ENCODE measurements at regions not wholly inside any gene's neighbourhood (a gene's known extent, or its start where the extent isn't known, plus 50 kb on each side); places are given as distances from the start of the nearest gene placed in this dataset.

DNA sequence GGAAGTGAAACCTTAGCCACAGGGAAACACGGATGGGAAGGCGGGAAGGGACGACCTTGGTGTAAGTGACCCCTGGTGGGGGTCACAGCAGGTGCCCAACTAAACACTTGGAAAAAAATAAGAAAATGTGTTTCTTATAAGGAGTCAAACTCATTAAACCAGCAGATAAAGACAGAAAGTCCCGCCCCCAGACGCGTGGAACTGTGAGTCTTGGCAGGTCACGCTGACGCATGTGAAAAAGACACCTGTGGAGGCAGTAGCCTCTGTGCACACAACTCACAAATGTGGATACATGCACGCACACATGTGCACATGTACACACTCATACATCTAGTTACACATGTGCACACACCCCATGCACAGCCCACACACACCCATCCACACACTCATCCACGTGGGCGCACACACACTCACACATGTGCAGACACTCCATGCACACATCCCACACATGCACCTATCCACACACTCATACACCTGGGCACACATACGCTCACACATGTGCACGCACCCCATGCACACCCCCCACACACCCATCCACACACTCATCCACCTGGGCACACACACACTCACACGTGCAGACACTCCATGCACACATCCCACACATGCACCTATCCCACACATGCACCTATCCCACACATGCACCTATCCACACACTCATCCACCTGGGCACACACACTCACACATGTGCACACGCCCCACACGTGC is 432.4 kb downstream of the SOX9 start:
- TF ChIP-seq EZH2 (IDR thresholded peaks at IDR 0.05; ENCODE audit: low read length, missing control alignments), result no peak
- TF ChIP-seq, protein P1, sequence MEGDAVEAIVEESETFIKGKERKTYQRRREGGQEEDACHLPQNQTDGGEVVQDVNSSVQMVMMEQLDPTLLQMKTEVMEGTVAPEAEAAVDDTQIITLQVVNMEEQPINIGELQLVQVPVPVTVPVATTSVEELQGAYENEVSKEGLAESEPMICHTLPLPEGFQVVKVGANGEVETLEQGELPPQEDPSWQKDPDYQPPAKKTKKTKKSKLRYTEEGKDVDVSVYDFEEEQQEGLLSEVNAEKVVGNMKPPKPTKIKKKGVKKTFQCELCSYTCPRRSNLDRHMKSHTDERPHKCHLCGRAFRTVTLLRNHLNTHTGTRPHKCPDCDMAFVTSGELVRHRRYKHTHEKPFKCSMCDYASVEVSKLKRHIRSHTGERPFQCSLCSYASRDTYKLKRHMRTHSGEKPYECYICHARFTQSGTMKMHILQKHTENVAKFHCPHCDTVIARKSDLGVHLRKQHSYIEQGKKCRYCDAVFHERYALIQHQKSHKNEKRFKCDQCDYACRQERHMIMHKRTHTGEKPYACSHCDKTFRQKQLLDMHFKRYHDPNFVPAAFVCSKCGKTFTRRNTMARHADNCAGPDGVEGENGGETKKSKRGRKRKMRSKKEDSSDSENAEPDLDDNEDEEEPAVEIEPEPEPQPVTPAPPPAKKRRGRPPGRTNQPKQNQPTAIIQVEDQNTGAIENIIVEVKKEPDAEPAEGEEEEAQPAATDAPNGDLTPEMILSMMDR (conservative IDR thresholded peaks at IDR 0.05 in 1 of 2, IDR thresholded peaks at IDR 0.05 in 1 of 2; ENCODE audit: low read depth in 1 of 2, low read length in 2 of 2), result no peak

Measured in fibroblast of lung (primary cell).